ENCODE measurements at regions not wholly inside any gene's neighbourhood (a gene's known extent, or its start where the extent isn't known, plus 50 kb on each side); places are given as distances from the start of the nearest gene placed in this dataset.

DNA sequence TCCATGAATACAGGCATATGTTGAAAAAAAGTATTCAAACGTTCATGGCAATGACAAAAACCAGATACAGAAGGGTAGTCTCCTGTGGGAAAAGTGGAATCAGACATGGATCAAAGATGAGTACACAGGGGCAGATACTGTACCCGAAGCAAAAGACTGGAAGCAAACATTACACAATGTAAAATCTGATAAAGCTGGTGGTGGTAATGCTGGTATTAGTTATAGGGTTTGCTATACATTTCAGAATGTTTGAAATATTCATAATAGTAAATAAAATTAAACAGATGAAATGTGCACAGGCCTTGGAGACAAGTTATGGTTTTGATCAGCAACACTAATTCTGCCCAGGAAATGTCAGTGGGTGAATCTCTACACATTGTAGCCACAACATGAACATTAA lies 607.6 kb downstream of the SOX6 start:
- FAIRE-seq: no peak
- no peaks in the 10 kb centered on the region for H3K27me3 ChIP-seq (ENCODE audit: control insufficient read depth in 3 of 3, insufficient read depth in 3 of 3, low read length in 3 of 3)

DNA sequence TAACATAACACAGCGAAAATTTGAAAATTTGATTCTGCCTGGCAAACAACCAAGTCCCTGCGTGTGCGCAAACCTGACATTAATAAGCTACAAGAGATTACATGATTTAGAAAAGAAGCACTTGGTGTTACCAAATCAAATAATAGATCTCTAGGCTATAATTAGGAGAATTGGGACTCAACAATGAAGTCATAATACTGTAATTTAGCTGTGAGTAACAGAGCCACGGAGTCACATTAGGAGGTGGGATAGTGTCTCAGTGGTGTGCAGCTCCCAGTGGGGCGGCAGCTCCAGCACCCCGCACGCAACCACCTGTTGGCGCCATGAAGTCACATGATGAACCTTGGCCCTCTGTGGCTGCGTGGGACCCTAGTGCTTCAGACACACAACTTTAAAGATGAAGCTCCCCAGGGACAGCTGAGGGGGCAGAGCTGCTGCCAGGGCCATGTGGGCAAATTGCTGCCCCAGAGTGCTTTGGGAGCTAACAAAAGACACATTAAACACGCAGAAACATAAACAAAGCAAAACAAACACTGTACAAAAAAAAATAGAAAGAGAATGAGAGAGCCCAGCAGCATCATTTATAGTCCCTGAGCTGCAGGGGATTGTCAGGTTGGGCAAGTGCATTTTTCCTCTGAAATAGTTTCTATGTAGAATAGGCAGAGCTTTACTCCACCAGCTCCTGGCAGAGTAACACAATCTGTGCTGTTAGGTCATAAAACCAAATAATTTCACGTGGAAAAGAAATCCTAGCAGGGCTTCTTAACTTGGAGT lies 605.6 kb downstream of the SOX6 start:
- Histone ChIP-seq H3K27ac (ENCODE audit: low read depth in 1 of 3, low read length in 2 of 3) (no peak overlapping the region), H3K4me3 (ENCODE audit: low read depth in 1 of 3, low read length in 3 of 3) (no peak overlapping the region), H3K4me1 (ENCODE audit: control insufficient read depth in 3 of 3, insufficient read depth in 2 of 3, low read depth in 1 of 3, low read length in 2 of 3) (peaks cover 0 to 4% (median 0%) of the 10 kb centered on the region in 3 donors), H3K27me3 (ENCODE audit: control insufficient read depth in 3 of 3, insufficient read depth in 3 of 3, low read length in 3 of 3) (no peaks in the 10 kb centered on the region), H3K9me3 (ENCODE audit: control insufficient read depth in 2 of 2, insufficient read depth in 1 of 2, low read depth in 1 of 2, low read length in 1 of 2) (no peaks in the 10 kb centered on the region), H3K36me3 (ENCODE audit: control insufficient read depth in 3 of 3, insufficient read depth in 2 of 3, low read depth in 1 of 3, low read length in 3 of 3) (no peaks in the 10 kb centered on the region)
- WGBS, 3 donors: 85 to 87% (median 85%) methylated on average over 11 of the region's 11 CpGs
- FAIRE-seq (no peak), DNase-seq (no peak)

More for the DNA sequence above, 607.6 kb downstream of the SOX6 start:
- WGBS, 3 donors: 40 to 69% (median 43%) methylated on average over 2 of the region's 2 CpGs
- Histone ChIP-seq H3K36me3 (ENCODE audit: control insufficient read depth in 3 of 3, insufficient read depth in 2 of 3, low read depth in 1 of 3, low read length in 3 of 3) (no peaks in the 10 kb centered on the region), H3K4me3 (ENCODE audit: low read depth in 1 of 3, low read length in 3 of 3) (no peak overlapping the region), H3K27ac (ENCODE audit: low read depth in 1 of 3, low read length in 2 of 3) (no peak overlapping the region), H3K4me1 (ENCODE audit: control insufficient read depth in 3 of 3, insufficient read depth in 2 of 3, low read depth in 1 of 3, low read length in 2 of 3) (peaks cover 0 to 4% (median 0%) of the 10 kb centered on the region in 3 donors), H3K9me3 (ENCODE audit: control insufficient read depth in 2 of 2, insufficient read depth in 1 of 2, low read depth in 1 of 2, low read length in 1 of 2) (peaks cover 0 to 7% of the 10 kb centered on the region in 2 donors)
- DNase-seq: no peak

DNA sequence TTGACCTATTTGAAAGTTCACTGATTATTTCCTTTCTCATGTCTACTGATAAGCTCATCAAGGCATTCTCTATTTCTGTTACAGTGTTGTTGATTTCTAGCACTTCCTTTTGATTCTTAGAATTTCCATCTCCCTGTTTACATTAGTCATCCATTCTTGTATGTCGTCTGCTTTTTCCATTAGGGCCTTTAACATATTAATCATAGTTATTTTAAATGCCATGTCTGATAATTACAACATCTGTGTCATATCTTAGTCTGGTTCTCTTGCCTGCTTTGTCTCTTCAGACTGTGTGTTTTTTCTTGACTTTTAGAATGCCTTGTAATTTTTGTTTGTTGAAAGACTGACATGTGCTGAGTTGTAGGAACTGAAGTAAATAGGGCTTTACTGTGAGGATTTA lies 602.1 kb downstream of the SOX6 start:
- FAIRE-seq (no peak), DNase-seq (no peak)
- H3K36me3 ChIP-seq (ENCODE audit: control insufficient read depth in 3 of 3, insufficient read depth in 2 of 3, low read depth in 1 of 3, low read length in 3 of 3): no peaks in the 10 kb centered on the region
- no peaks in the 10 kb centered on the region for H3K9me3 ChIP-seq (ENCODE audit: control insufficient read depth in 2 of 2, insufficient read depth in 1 of 2, low read depth in 1 of 2, low read length in 1 of 2)
- no peak overlapping the region for H3K4me3 ChIP-seq (ENCODE audit: low read depth in 1 of 3, low read length in 3 of 3)
- no peaks in the 10 kb centered on the region for H3K27me3 ChIP-seq (ENCODE audit: control insufficient read depth in 3 of 3, insufficient read depth in 3 of 3, low read length in 3 of 3)
- H3K4me1 ChIP-seq (ENCODE audit: control insufficient read depth in 3 of 3, insufficient read depth in 2 of 3, low read depth in 1 of 3, low read length in 2 of 3): no peaks in the 10 kb centered on the region
- no peak overlapping the region for H3K27ac ChIP-seq (ENCODE audit: low read depth in 1 of 3, low read length in 2 of 3)
- WGBS, 3 donors: 51 to 77% (median 68%) methylated on average over 1 of the region's 1 CpG

DNA sequence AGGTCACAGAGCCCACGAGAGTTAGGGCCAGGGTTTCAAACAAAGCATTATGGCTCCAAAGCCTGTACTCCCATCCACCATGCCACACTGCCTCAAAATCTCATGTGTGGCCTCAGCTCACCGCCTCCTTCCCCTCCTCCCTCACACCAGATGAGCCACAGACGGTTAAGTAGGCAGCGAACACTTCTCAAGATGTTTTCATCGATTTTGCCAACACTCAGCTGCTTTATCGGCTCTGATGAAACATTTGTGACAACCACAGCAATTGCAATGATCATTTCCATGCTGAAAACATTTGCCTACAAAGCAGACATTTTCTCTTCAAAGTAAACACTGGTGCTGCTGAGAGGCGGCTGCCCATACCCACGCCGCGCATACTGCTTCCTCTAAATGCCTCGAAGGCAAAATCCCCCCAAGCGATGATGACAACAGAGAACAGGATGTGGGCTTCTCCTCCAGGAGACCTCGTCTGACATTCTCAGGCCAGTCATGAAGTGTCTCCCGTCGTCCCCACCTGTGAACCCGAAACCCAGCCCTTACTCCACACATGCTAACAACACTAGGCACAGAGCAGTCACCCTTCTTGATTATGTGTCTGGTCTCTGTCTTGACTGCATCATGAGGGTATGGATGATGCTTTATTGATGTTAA lies 599.2 kb downstream of the SOX6 start:
- no peak for DNase-seq
- Histone ChIP-seq H3K4me3 (ENCODE audit: low read depth in 1 of 3, low read length in 3 of 3) (no peak overlapping the region), H3K9me3 (ENCODE audit: control insufficient read depth in 2 of 2, insufficient read depth in 1 of 2, low read depth in 1 of 2, low read length in 1 of 2) (no peaks in the 10 kb centered on the region), H3K4me1 (ENCODE audit: control insufficient read depth in 3 of 3, insufficient read depth in 2 of 3, low read depth in 1 of 3, low read length in 2 of 3) (no peaks in the 10 kb centered on the region), H3K36me3 (ENCODE audit: control insufficient read depth in 3 of 3, insufficient read depth in 2 of 3, low read depth in 1 of 3, low read length in 3 of 3) (no peaks in the 10 kb centered on the region), H3K27ac (ENCODE audit: low read depth in 1 of 3, low read length in 2 of 3) (no peak overlapping the region), H3K27me3 (ENCODE audit: control insufficient read depth in 3 of 3, insufficient read depth in 3 of 3, low read length in 3 of 3) (peaks cover 0 to 3% (median 0%) of the 10 kb centered on the region in 3 donors)
- no peak for FAIRE-seq
- WGBS, 3 donors: 79 to 95% (median 82%) methylated on average over 16 of the region's 16 CpGs

DNA sequence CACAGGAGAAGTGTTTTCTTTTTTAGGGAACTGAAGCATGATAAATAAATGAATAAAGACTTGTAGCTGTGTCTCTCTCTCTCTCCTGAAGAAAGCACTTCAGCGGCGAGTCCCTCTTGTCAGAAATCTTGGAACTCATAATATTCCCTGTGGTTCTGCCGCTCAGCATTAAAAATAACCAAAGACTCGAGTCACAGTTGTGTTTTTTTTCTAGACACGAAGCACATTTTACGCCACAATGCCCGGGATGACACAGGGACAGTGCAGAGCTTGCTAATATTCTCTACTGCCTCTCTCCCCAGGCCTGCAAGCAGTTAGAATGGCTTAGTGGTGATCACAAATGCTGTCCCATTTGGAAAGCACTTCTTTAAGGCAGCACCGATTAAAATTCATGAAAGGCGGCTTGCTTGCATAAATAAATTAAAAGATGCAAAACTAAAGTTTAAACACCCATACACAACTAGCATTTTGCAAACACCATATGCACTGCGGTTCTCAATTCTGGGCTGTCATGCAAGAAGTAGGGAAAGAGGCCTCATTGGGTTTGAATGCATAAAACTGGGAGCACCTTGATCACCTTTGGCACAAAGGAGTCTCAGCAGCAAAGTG lies 597.4 kb downstream of the SOX6 start:
- Histone ChIP-seq H3K4me3 (ENCODE audit: low read depth in 1 of 3, low read length in 3 of 3) (no peak overlapping the region), H3K36me3 (ENCODE audit: control insufficient read depth in 3 of 3, insufficient read depth in 2 of 3, low read depth in 1 of 3, low read length in 3 of 3) (no peaks in the 10 kb centered on the region), H3K9me3 (ENCODE audit: control insufficient read depth in 2 of 2, insufficient read depth in 1 of 2, low read depth in 1 of 2, low read length in 1 of 2) (no peaks in the 10 kb centered on the region), H3K27me3 (ENCODE audit: control insufficient read depth in 3 of 3, insufficient read depth in 3 of 3, low read length in 3 of 3) (peaks cover 0 to 3% (median 0%) of the 10 kb centered on the region in 3 donors), H3K27ac (ENCODE audit: low read depth in 1 of 3, low read length in 2 of 3) (no peak overlapping the region), H3K4me1 (ENCODE audit: control insufficient read depth in 3 of 3, insufficient read depth in 2 of 3, low read depth in 1 of 3, low read length in 2 of 3) (no peaks in the 10 kb centered on the region)
- FAIRE-seq (no peak), DNase-seq (no peak)
- WGBS, 3 donors: 86 to 95% (median 90%) methylated on average over 10 of the region's 10 CpGs

DNA sequence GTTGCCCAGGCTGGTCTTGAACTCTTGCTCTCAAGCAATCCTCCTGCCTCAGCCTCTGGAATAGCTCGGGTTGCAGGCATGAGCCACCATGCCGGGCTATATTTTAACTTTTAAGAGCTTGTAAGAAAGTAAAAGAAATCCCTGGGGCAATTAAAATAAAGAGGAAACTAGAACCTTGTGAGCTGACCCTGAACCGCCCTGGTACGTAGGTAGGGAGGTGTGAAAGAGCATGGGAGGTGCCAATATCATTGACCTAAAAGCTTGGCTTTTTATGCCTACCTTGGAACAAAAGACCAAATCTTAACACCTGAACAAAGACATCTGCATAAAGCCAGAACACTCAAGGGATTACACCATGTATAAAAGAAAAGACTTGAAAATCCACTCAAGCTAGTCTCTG lies 595.1 kb downstream of the SOX6 start:
- H3K4me1 ChIP-seq (ENCODE audit: control insufficient read depth in 3 of 3, insufficient read depth in 2 of 3, low read depth in 1 of 3, low read length in 2 of 3): no peaks in the 10 kb centered on the region
- no peak overlapping the region for H3K27ac ChIP-seq (ENCODE audit: low read depth in 1 of 3, low read length in 2 of 3)
- 68 to 76% (median 75%) methylated on average over 4 of the region's 4 CpGs for WGBS, 3 donors
- H3K4me3 ChIP-seq (ENCODE audit: low read depth in 1 of 3, low read length in 3 of 3): no peak overlapping the region
- peaks cover 0 to 3% (median 0%) of the 10 kb centered on the region in 3 donors for H3K27me3 ChIP-seq (ENCODE audit: control insufficient read depth in 3 of 3, insufficient read depth in 3 of 3, low read length in 3 of 3)
- FAIRE-seq (no peak), DNase-seq (no peak)
- no peaks in the 10 kb centered on the region for H3K9me3 ChIP-seq (ENCODE audit: control insufficient read depth in 2 of 2, insufficient read depth in 1 of 2, low read depth in 1 of 2, low read length in 1 of 2)
- no peaks in the 10 kb centered on the region for H3K36me3 ChIP-seq (ENCODE audit: control insufficient read depth in 3 of 3, insufficient read depth in 2 of 3, low read depth in 1 of 3, low read length in 3 of 3)

DNA sequence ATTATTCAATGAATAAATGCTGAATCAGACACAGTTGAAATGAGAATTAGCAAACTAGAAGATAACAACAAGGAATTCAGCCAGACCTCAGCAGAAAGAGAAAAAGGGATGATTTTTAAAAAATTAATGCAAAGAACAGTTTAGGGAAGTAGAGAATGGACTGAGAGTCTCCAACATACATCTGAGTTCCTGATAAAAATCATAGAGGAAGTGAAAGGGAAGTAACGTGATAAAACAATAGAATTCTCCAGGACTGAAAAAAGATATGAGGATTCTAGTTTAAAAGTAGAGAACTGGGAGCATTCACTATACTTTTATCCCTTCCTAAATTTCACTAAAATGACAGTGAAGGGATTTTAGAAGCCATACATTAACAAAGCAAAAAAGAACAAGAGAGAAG lies 592.0 kb downstream of the SOX6 start:
- DNase-seq (no peak), FAIRE-seq (no peak)
- Histone ChIP-seq H3K9me3 (ENCODE audit: control insufficient read depth in 2 of 2, insufficient read depth in 1 of 2, low read depth in 1 of 2, low read length in 1 of 2) (no peaks in the 10 kb centered on the region), H3K36me3 (ENCODE audit: control insufficient read depth in 3 of 3, insufficient read depth in 2 of 3, low read depth in 1 of 3, low read length in 3 of 3) (no peaks in the 10 kb centered on the region), H3K4me3 (ENCODE audit: low read depth in 1 of 3, low read length in 3 of 3) (no peak overlapping the region), H3K27me3 (ENCODE audit: control insufficient read depth in 3 of 3, insufficient read depth in 3 of 3, low read length in 3 of 3) (peaks cover 0 to 3% (median 0%) of the 10 kb centered on the region in 3 donors), H3K4me1 (ENCODE audit: control insufficient read depth in 3 of 3, insufficient read depth in 2 of 3, low read depth in 1 of 3, low read length in 2 of 3) (peaks cover 0 to 10% (median 0%) of the 10 kb centered on the region in 3 donors), H3K27ac (ENCODE audit: low read depth in 1 of 3, low read length in 2 of 3) (no peak overlapping the region)
- WGBS, 3 donors: 23 to 42% (median 30%) methylated on average over 1 of the region's 1 CpG

DNA sequence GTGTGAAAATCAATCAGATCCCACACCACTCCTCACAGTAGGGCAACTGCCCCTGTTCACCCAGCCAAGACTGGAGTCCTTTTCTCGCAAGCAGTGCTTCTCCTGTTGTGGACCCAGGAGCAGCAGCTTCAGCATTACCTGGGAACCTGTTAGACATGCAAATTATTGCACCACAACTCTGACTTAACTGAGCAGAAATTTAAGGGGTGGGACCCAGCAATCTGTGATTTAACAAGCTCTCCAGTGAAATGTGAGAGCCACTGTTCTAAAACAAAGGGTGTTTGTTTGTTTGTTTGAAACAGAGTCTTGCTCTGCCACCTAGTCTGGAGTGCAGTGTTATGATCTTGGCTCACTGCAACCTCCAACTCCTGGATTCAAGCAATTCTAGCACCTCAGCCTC lies 591.4 kb downstream of the SOX6 start:
- Histone ChIP-seq H3K27ac (ENCODE audit: low read depth in 1 of 3, low read length in 2 of 3) (no peak overlapping the region), H3K4me3 (ENCODE audit: low read depth in 1 of 3, low read length in 3 of 3) (no peak overlapping the region), H3K4me1 (ENCODE audit: control insufficient read depth in 3 of 3, insufficient read depth in 2 of 3, low read depth in 1 of 3, low read length in 2 of 3) (peaks cover 0 to 16% (median 0%) of the 10 kb centered on the region in 3 donors), H3K9me3 (ENCODE audit: control insufficient read depth in 2 of 2, insufficient read depth in 1 of 2, low read depth in 1 of 2, low read length in 1 of 2) (no peaks in the 10 kb centered on the region), H3K36me3 (ENCODE audit: control insufficient read depth in 3 of 3, insufficient read depth in 2 of 3, low read depth in 1 of 3, low read length in 3 of 3) (no peaks in the 10 kb centered on the region), H3K27me3 (ENCODE audit: control insufficient read depth in 3 of 3, insufficient read depth in 3 of 3, low read length in 3 of 3) (peaks cover 0 to 3% (median 0%) of the 10 kb centered on the region in 3 donors)
- FAIRE-seq (no peak), DNase-seq (peak; percentile 44 to 61)
- WGBS, 3 donors: 48 to 88% (median 63%) methylated on average over 1 of the region's 1 CpG

All from small intestine (tissue), 7 donors.